ENCODE measurements at regions not wholly inside any gene's neighbourhood (a gene's known extent, or its start where the extent isn't known, plus 50 kb on each side); places are given as distances from the start of the nearest gene placed in this dataset.

GRCh38 chr17:13088666-13089065 is 70.8 kb upstream of the ELAC2 start:
- H3K36me3 Mint-ChIP-seq (ENCODE audit: low read depth), result no peaks in the 10 kb centered on the region
- no peak for TF ChIP-seq ZNF114 (CRISPR knock-in tag; IDR thresholded peaks at IDR 0.05)
- TF ChIP-seq EZH2phosphoT487 (IDR thresholded peaks at IDR 0.05; ENCODE audit: unreplicated experiment), result no peak
- TF ChIP-seq CREB1 (CRISPR knock-in tag; IDR thresholded peaks at IDR 0.05; ENCODE audit: low read depth), result no peak
- TF ChIP-seq JUNB (IDR thresholded peaks at IDR 0.05; ENCODE audit: unreplicated experiment), result no peak
- no peak for TF ChIP-seq ETS1 (IDR thresholded peaks at IDR 0.05)
- no peak for TF ChIP-seq NANOG (IDR thresholded peaks at IDR 0.05; ENCODE audit: borderline replicate concordance)
- TF ChIP-seq POLR2AphosphoS5 (IDR thresholded peaks at IDR 0.05; ENCODE audit: low read depth), result no peak
- TF ChIP-seq ZNF331 (CRISPR knock-in tag; IDR thresholded peaks at IDR 0.05; ENCODE audit: low read depth), result no peak
- no peak for TF ChIP-seq REST (IDR thresholded peaks at IDR 0.05; ENCODE audit: unreplicated experiment)
- no peak for TF ChIP-seq STAT1 (IDR thresholded peaks at IDR 0.05; ENCODE audit: unreplicated experiment)
- TF ChIP-seq ZNF462 (CRISPR knock-in tag; IDR thresholded peaks at IDR 0.05), result no peak
- TF ChIP-seq CTCF (conservative IDR thresholded peaks at IDR 0.05; ENCODE audit: low read depth in 2 of 2), result no peak
- no peak for TF ChIP-seq EZH2 (IDR thresholded peaks at IDR 0.05; ENCODE audit: low read depth, unreplicated experiment)

More at GRCh38 chr17:13088666-13089065, 70.8 kb upstream of the ELAC2 start:
- DNase-seq (ENCODE audit: low spot score), result no peak
- H3K4me3 Mint-ChIP-seq, result no peak overlapping the region
- Histone ChIP-seq H2AFZ (no peak overlapping the region), H3K27ac (ENCODE audit: low read depth) (no peak overlapping the region), H3K9me2 (ENCODE audit: insufficient read depth) (peaks cover 7% of the 10 kb centered on the region; the same call in 1 of the 2 replicates), H4K20me1 (replicated peaks; ENCODE audit: insufficient read depth) (no peaks in the 10 kb centered on the region), H3K79me2 (replicated peaks; ENCODE audit: insufficient read depth) (no peaks in the 10 kb centered on the region), H3K4me2 (no peak overlapping the region), H3F3A (replicated peaks; ENCODE audit: low read depth) (no peaks in the 10 kb centered on the region), H3K4me1 (ENCODE audit: insufficient read depth) (no peaks in the 10 kb centered on the region), H3K36me3 (ENCODE audit: insufficient read depth) (no peaks in the 10 kb centered on the region), H3K27me3 (ENCODE audit: insufficient read depth) (no peaks in the 10 kb centered on the region), H3K4me3 (no peak overlapping the region)
- H3K27ac Mint-ChIP-seq, result no peak overlapping the region
- no peak for ATAC-seq
- 0 out of 3 replicates have a peak, but pooled peaks cover 3% of the 10 kb centered on the region for H3K4me1 Mint-ChIP-seq
- H3K27me3 Mint-ChIP-seq (ENCODE audit: insufficient read depth, low read depth, poor library complexity), result no peaks in the 10 kb centered on the region
- H3K9me3 Mint-ChIP-seq, result no peaks in the 10 kb centered on the region
